ENCODE measurements at regions not wholly inside any gene's neighbourhood (a gene's known extent, or its start where the extent isn't known, plus 50 kb on each side); places are given as distances from the start of the nearest gene placed in this dataset.

DNA sequence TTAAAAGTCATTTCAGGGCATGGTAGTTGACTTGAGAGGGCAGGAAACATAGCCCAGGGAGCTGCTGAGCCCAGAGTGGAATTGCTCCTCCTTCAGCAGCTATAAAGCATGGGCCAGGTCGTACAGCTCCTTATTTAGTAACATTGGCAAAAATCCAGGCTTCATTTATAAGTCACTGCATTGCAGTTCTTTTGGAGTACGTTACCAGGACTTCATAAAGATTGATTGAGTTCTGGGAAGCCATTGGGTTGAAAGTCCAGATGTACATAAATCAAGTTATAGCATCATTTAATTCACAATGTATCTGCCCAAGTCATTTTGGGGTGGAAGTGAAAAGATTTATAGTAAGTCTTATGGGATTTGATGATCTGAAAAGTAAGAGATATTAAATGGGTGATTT, 53.0 kb upstream of the ANKEF1 start:
- ATAC-seq (replicated peaks; ENCODE audit: extremely low read depth, poor library complexity, severe bottlenecking) (no peak), DNase-seq (ENCODE audit: low spot score in 2 of 2) (no peak)
- Mint-ChIP-seq H3K9me3 (no peaks in the 10 kb centered on the region), H3K36me3 (ENCODE audit: insufficient read depth) (peaks cover 2% of the 10 kb centered on the region), H3K27me3 (no peaks in the 10 kb centered on the region), H3K4me1 (no peaks in the 10 kb centered on the region), H3K4me3 (no peak overlapping the region), H3K27ac (ENCODE audit: low read depth) (no peak overlapping the region)

DNA sequence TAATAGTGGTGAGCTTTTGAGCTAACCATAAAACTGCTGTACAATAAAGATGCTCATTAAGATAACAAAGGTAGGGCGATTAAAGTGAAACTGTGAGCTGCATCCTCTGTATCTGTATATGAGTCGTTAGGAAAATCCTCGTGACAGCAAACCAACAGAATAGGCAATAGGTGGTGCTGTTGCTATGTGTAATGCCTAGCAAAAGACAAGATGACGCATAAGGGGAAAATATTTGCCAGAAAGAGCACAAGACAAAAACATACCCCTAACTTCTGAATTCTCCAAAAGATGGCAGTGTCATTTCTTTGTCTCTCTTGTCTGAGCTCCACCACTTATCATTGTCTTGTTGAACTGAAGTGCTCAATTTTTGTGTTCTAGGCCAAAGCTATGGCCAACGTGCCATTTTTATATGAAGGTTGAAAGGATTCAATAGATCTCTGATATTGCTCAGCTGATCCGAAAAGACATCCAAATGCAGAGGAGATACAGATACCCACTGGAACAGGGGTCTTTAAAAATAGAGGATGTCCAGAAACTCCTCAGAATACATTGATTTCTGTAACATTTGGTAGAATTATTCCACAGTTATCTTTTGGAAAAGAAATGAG, 56.3 kb upstream of the ANKEF1 start:
- Mint-ChIP-seq H3K27me3 (peaks cover 10% of the 10 kb centered on the region), H3K27ac (ENCODE audit: low read depth) (no peak overlapping the region), H3K4me3 (no peak overlapping the region), H3K36me3 (ENCODE audit: insufficient read depth) (peaks cover 2% of the 10 kb centered on the region), H3K9me3 (no peaks in the 10 kb centered on the region), H3K4me1 (no peaks in the 10 kb centered on the region)
- DNase-seq (ENCODE audit: low spot score in 2 of 2) (peak in 1 of 2 donors; percentile 20), ATAC-seq (replicated peaks; ENCODE audit: extremely low read depth, poor library complexity, severe bottlenecking) (peak; percentile 80)

DNA sequence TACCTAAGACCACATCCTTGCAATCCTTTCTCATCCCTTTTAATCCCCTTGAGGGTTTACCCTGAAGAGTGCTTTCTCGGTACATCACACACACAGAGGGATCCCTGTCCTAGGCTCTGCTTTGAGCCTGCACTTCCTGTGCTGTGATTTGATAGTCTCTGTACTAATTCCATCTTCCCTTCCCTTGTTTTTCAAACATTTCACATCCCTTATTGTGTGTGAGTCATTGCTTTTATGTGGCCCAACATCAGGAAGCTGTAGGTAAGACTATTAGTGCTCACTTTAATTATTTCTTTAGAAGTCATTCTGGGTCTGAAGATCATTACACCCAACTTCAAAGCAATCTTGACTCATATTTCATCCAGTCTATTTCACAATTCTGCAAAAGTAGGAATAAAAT, 57.2 kb upstream of the ANKEF1 start:
- Mint-ChIP-seq H3K27ac (ENCODE audit: low read depth) (no peak overlapping the region), H3K4me1 (no peaks in the 10 kb centered on the region), H3K9me3 (no peaks in the 10 kb centered on the region), H3K36me3 (ENCODE audit: insufficient read depth) (peaks cover 2% of the 10 kb centered on the region), H3K4me3 (no peak overlapping the region), H3K27me3 (peaks cover 14% of the 10 kb centered on the region)
- ATAC-seq (replicated peaks; ENCODE audit: extremely low read depth, poor library complexity, severe bottlenecking): no peak
- DNase-seq (ENCODE audit: low spot score in 2 of 2): no peak

DNA sequence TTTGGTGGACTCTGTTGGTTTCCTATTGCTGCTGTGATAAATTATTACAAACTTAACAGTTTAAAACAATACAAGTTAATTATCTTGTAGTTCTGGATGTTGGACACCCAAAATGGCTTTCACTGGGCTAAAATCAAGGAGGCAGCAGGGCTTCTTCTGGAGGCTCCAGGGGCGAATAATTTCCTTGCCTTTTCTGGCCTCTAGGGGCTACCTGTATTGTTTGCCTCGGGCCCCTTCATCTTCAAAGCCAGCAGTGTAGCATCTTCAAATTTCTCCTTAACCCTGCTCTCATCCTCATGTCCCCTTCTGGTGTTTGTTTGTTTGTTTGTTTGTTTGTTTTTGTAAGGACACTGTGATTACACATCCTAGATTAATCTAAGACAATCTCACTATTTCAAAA, 60.5 kb upstream of the ANKEF1 start:
- DNase-seq (ENCODE audit: low spot score in 2 of 2) (no peak), ATAC-seq (replicated peaks; ENCODE audit: extremely low read depth, poor library complexity, severe bottlenecking) (no peak)
- no peak overlapping the region for H3K27ac Mint-ChIP-seq (ENCODE audit: low read depth)
- no peaks in the 10 kb centered on the region for H3K9me3 Mint-ChIP-seq
- H3K4me1 Mint-ChIP-seq: no peaks in the 10 kb centered on the region
- H3K27me3 Mint-ChIP-seq: peaks cover 28% of the 10 kb centered on the region
- no peak overlapping the region for H3K4me3 Mint-ChIP-seq
- H3K36me3 Mint-ChIP-seq (ENCODE audit: insufficient read depth): peaks cover 2% of the 10 kb centered on the region

DNA sequence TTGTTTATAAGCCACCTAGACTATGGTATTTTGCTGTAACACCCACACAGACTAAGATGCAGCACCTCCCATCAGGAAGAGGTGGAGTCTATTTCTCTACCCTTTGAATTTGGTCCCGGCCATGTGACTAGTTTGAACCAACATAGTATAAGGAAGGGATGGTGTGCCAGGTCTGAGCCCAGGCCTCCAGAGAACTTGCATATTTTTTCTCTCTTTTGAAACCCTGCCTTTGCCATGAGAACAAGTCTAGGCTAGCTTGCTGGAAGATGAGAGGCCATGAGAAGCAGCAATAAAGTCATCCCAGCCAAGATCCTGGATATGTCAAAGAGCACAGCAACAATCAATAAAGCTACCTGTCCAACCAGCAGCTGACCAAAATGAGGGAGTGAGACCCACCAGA, 63.0 kb upstream of the ANKEF1 start:
- Mint-ChIP-seq H3K4me1 (no peaks in the 10 kb centered on the region), H3K36me3 (ENCODE audit: insufficient read depth) (no peaks in the 10 kb centered on the region)

DNA sequence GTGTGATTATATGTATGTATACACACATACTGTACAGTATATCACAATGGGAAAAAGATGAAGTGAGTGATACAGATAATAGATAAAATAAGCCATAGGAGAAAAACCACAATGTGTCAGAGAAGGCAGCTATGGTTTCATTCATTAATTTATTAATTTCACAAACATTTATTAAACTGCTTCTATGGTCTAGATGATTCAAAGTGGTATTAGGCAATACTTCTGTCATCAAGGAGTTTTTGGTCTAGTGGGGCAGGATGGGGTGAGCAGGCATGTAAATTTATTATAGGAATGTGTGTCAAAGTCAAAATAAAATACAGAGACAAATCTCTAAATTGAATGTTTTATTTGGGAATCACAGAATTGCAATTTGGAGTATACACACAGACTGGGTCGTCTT, 65.2 kb upstream of the ANKEF1 start:
- Mint-ChIP-seq H3K4me3 (no peak overlapping the region), H3K27me3 (peaks cover 53% of the 10 kb centered on the region), H3K36me3 (ENCODE audit: insufficient read depth) (no peaks in the 10 kb centered on the region), H3K4me1 (no peaks in the 10 kb centered on the region), H3K9me3 (no peaks in the 10 kb centered on the region), H3K27ac (ENCODE audit: low read depth) (no peak overlapping the region)
- no peak for DNase-seq (ENCODE audit: low spot score in 2 of 2)
- ATAC-seq (replicated peaks; ENCODE audit: extremely low read depth, poor library complexity, severe bottlenecking): no peak

More for the DNA sequence above, 63.0 kb upstream of the ANKEF1 start:
- peaks cover 42% of the 10 kb centered on the region for H3K27me3 Mint-ChIP-seq
- DNase-seq (ENCODE audit: low spot score in 2 of 2) (no peak), ATAC-seq (replicated peaks; ENCODE audit: extremely low read depth, poor library complexity, severe bottlenecking) (no peak)
- no peak overlapping the region for H3K27ac Mint-ChIP-seq (ENCODE audit: low read depth)
- H3K9me3 Mint-ChIP-seq: no peaks in the 10 kb centered on the region
- no peak overlapping the region for H3K4me3 Mint-ChIP-seq

DNA sequence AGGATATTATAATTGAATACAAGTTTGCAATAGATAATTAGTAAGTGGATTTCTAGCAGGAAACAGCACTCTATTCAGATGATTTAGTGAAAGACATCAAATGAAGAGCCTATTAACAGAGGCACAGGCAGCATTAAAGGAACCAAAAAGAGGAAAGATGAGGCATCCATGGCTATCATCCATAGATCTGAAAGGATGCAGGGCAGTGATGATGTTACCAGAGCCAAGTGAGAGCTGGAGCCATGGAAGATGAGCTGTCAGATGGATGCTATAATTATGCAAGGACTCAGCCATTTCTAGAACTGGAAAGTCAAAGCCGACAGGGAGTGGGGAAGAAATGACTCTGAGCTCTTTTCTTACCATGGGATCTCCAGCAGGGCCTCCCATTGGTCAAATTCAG, 66.8 kb upstream of the ANKEF1 start:
- Mint-ChIP-seq H3K4me3 (no peak overlapping the region), H3K27me3 (peaks cover 60% of the 10 kb centered on the region), H3K9me3 (no peaks in the 10 kb centered on the region), H3K36me3 (ENCODE audit: insufficient read depth) (no peaks in the 10 kb centered on the region), H3K27ac (ENCODE audit: low read depth) (no peak overlapping the region), H3K4me1 (no peaks in the 10 kb centered on the region)
- DNase-seq (ENCODE audit: low spot score in 2 of 2) (no peak), ATAC-seq (replicated peaks; ENCODE audit: extremely low read depth, poor library complexity, severe bottlenecking) (no peak)

DNA sequence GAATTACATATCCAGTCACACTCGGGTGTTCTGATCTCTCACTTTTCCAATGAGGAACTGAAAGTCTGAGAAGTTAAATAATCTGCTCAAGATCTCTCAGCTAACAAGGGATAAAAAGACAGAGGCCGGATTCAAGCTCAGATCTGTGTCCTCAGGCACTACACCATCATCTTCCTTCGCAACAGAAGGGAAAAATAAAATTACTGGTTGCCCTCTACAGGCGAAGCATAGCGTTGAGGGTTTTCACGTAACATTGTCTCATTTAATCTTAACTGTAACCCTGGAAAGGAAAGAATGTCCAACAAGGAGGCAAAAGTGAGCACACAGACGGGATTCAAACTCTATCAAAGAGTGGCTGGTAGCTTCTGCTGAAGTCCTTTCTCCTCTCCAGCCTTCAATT, 67.8 kb upstream of the ANKEF1 start:
- Mint-ChIP-seq H3K27me3 (peaks cover 56% of the 10 kb centered on the region), H3K27ac (ENCODE audit: low read depth) (no peak overlapping the region), H3K36me3 (ENCODE audit: insufficient read depth) (no peaks in the 10 kb centered on the region), H3K9me3 (no peaks in the 10 kb centered on the region), H3K4me3 (no peak overlapping the region), H3K4me1 (no peaks in the 10 kb centered on the region)
- no peak for DNase-seq (ENCODE audit: low spot score in 2 of 2)
- no peak for ATAC-seq (replicated peaks; ENCODE audit: extremely low read depth, poor library complexity, severe bottlenecking)

DNA sequence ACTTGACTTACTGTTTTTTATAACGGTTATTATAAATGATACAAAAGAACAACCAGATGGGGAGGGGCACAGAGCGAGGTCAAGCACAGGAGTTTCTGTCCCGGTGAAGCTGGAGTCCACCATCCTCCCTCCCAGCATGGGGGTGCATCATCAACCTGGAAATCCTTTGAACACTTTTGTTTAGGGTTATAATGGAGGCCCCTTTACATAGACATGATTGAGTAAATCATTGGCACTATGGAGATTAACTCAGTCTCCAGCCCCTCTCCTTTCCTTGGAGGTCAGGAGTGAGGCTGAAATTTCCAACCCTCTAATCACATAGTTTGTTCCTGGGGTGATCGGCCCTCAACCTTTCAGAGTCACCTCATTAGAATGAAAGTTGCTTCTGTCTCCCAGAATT, 71.8 kb upstream of the ANKEF1 start:
- Mint-ChIP-seq H3K27ac (ENCODE audit: low read depth) (no peak overlapping the region), H3K36me3 (ENCODE audit: insufficient read depth) (no peaks in the 10 kb centered on the region), H3K9me3 (no peaks in the 10 kb centered on the region), H3K4me1 (no peaks in the 10 kb centered on the region), H3K4me3 (no peak overlapping the region), H3K27me3 (peaks cover 72% of the 10 kb centered on the region)
- ATAC-seq (replicated peaks; ENCODE audit: extremely low read depth, poor library complexity, severe bottlenecking): no peak
- DNase-seq (ENCODE audit: low spot score in 2 of 2): no peak

DNA sequence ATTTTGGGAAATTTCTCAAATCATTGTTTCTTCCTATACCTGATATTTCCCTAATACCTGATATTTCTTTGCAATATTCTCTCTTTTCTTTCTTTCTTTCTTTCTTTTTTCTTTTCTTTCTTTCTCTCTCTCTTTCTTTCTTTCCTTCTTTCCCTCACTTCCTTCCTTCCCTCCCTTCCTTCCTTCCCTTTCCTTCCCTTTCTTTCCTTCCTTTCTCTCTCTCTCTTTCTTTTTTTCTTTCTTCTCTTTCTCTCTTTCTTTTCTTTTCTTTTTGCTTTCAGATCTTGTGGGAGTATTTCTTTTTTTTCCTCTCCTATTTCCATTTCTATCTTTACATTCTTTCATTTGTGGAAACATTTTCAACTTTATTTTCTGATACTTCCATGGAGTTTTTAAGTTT, 76.1 kb upstream of the ANKEF1 start:
- H3K4me1 Mint-ChIP-seq: no peaks in the 10 kb centered on the region
- DNase-seq (ENCODE audit: low spot score in 2 of 2): no peak
- no peaks in the 10 kb centered on the region for H3K9me3 Mint-ChIP-seq
- no peak overlapping the region for H3K4me3 Mint-ChIP-seq
- ATAC-seq (replicated peaks; ENCODE audit: extremely low read depth, poor library complexity, severe bottlenecking): no peak
- H3K27me3 Mint-ChIP-seq: peaks cover 55% of the 10 kb centered on the region
- peaks cover 1% of the 10 kb centered on the region for H3K36me3 Mint-ChIP-seq (ENCODE audit: insufficient read depth)
- no peak overlapping the region for H3K27ac Mint-ChIP-seq (ENCODE audit: low read depth)

DNA sequence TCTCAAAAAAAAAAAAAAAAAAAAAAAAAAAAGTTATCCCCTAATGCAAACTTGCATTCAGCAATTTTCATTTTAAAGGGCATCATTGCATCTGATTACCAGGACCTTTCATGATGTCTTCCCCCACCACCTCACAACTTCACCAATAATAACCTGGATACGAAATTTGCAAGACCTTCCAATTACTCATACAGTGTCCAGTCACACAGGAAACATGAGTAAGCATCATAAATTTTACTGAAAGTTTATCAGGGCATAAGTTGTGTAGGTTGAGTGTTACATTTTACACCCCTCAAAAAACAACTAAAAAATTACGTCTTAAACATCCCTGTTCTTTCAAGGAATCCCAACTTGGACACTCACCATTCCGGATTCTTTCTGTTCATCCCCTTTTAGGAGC, 79.1 kb upstream of the ANKEF1 start:
- ATAC-seq (replicated peaks; ENCODE audit: extremely low read depth, poor library complexity, severe bottlenecking) (no peak), DNase-seq (ENCODE audit: low spot score in 2 of 2) (no peak)
- no peaks in the 10 kb centered on the region for H3K9me3 Mint-ChIP-seq
- no peak overlapping the region for H3K4me3 Mint-ChIP-seq
- peaks cover 1% of the 10 kb centered on the region for H3K36me3 Mint-ChIP-seq (ENCODE audit: insufficient read depth)
- H3K27ac Mint-ChIP-seq (ENCODE audit: low read depth): no peak overlapping the region
- H3K4me1 Mint-ChIP-seq: no peaks in the 10 kb centered on the region
- H3K27me3 Mint-ChIP-seq: peaks cover 62% of the 10 kb centered on the region

DNA sequence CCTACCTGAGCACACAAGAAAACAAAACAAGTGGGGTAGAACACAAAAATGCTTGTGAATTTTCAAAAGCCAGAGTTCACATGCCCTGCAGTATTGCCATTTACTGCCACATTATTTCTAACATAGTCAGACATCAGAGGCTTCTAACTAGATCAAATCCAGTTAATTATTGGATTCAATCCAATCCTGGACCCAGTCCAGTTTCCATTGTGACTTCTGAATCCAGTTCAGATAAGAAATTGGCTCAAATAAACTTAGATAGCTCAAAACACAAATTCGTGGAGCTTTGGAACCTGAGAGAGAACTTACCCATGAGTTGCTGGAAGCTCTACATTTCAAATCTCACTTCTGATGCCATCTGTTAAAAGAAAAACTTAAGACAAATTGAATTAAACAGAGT, 85.2 kb upstream of the ANKEF1 start:
- H3K4me1 Mint-ChIP-seq: no peaks in the 10 kb centered on the region
- no peak overlapping the region for H3K27ac Mint-ChIP-seq (ENCODE audit: low read depth)
- H3K36me3 Mint-ChIP-seq (ENCODE audit: insufficient read depth): no peaks in the 10 kb centered on the region
- H3K27me3 Mint-ChIP-seq: peaks cover 38% of the 10 kb centered on the region
- DNase-seq (ENCODE audit: low spot score in 2 of 2) (no peak), ATAC-seq (replicated peaks; ENCODE audit: extremely low read depth, poor library complexity, severe bottlenecking) (no peak)
- H3K9me3 Mint-ChIP-seq: no peaks in the 10 kb centered on the region
- no peak overlapping the region for H3K4me3 Mint-ChIP-seq

DNA sequence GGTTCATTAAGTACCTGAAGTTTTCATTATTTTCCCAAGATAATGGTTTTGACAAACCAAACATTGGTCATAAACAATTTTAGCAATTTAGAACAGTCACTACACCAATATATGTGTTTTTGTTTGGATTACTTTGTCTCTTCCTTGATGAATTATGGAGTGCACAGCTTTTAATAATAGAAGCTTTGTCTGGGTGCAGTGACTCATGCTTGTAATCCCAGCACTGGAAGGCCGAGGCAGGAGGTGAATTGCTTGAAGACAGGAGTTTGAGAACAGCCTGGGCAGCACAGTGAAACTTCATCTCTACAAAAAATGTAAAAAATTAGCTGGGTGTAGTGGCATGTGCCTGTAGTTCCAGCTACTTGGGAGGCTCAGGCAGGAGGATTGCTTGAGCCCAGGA, 89.4 kb upstream of the ANKEF1 start:
- Mint-ChIP-seq H3K27ac (ENCODE audit: low read depth) (no peak overlapping the region), H3K4me1 (no peaks in the 10 kb centered on the region), H3K27me3 (peaks cover 20% of the 10 kb centered on the region), H3K4me3 (no peak overlapping the region), H3K36me3 (ENCODE audit: insufficient read depth) (no peaks in the 10 kb centered on the region), H3K9me3 (no peaks in the 10 kb centered on the region)
- no peak for DNase-seq (ENCODE audit: low spot score in 2 of 2)
- no peak for ATAC-seq (replicated peaks; ENCODE audit: extremely low read depth, poor library complexity, severe bottlenecking)

DNA sequence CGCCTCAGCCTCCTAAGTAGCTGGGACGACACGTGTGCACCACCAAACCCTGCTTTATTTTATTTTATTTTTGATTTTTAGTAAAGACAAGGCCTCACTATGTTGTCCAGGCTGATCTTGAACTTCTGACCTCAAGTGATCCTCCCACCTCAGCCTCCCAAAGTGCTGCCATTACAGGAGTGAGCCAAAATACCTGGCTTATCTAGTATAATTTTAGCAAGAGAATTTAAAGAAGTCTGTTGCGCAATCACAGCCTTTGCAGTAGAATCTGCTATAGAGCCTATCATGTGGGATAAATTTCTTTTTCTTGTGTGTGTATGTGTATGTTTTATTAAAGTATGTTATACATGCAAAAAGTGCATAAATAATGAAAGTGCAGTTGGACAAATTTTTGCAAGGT, 92.1 kb upstream of the ANKEF1 start:
- DNase-seq (ENCODE audit: low spot score in 2 of 2) (no peak), ATAC-seq (replicated peaks; ENCODE audit: extremely low read depth, poor library complexity, severe bottlenecking) (no peak)
- Mint-ChIP-seq H3K27me3 (peaks cover 19% of the 10 kb centered on the region), H3K36me3 (ENCODE audit: insufficient read depth) (no peaks in the 10 kb centered on the region), H3K4me1 (no peaks in the 10 kb centered on the region), H3K27ac (ENCODE audit: low read depth) (no peak overlapping the region), H3K4me3 (no peak overlapping the region), H3K9me3 (no peaks in the 10 kb centered on the region)
